T-helper 1 cell treated with Interleukin-12 subunit alpha and Interleukin-12 subunit beta and Interleukin-4 antibody, amounts not matched to agents 30 ng/mL and 1 ng/mL, for 36 hours (primary cell): ENCODE measurements at regions not wholly inside any gene's neighbourhood (a gene's known extent, or its start where the extent isn't known, plus 50 kb on each side); places are given as distances from the start of the nearest gene placed in this dataset.

Source experiments
- intact Hi-C: fragments of 100-400 bp; cut with micrococcal nuclease; formaldehyde crosslinking; loops from one replicate; pipeline ENCODE4 v1.15.1; 2024

DNA sequence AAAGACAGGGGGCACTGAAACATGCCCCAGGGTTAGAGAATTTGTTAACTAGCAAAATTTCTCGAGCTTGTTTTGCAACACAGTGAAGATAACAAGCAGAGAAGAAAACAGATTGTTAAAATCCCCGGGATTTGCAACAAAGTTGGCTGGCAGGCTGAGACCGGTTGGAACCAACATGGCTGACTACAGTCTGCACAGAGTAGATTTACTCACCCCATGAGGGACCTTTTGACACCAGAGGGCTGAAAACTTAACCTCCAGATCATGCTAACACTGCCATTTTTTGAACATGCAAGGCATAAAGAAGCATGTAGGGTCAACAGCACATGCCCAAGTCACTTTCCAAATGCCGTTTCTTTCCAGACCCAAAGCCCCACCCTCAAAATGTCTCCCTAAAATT lies 95.2 kb upstream of the TMEM26 start:
- intact Hi-C loops: no loop called here

DNA sequence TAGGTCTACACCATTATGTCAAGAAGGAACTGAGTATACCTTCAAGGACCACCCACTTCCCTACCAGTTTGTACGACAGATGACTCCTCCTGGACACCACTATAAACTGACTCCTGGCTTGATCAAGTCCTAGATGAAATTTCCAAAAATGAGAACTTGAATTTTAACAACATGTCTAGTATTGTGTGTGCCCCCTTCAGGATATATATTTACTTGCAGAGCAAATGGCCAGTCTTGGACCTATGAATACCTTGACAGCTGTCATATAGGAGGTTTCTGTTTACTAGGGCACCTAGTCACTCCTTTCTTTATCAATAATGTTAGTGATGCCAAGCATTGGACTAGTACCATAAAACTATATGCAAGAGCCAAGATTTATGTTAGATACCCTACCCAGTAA lies 94.1 kb upstream of the TMEM26 start:
- intact Hi-C loops: no loop called here

DNA sequence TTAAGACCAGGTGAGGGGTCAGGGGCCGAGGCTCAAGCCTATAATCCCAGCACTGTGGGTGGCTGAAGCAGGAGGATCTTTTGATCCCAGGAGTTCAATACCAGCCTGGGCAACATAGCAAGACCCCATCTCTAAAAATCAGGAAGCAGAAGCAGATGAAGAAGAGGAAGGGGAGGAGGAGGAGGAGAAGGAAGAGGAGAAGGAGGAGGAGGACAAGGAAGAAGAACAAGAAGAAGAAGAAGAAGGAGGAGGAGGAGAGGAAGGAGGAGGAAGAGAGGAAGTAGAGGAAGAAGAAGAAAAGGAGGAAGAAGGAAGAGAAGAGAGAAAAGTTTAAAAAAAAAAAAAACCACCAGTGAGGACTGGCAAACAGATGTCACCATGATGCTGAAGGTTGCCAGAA lies 92.0 kb upstream of the TMEM26 start:
- intact Hi-C loops: no loop called here

DNA sequence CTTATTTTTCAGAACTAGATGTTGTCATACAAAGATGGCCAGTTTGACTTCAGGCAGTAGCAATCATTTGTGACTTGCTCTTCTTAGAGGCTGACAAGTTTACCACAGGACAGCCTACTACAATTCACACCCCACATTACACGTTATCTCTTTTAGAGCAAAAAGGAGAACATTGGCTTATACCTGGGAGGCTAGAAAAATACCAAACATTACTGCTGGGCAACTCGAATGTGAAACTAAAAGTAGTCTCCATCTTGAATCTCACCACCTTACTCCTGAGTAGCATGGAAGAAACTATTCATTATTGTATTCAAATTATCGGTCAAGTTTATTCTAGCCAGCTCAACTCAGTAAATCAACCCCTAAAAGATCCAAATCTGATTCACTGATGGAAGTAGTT lies 90.7 kb upstream of the TMEM26 start:
- intact Hi-C loops: no loop called here

DNA sequence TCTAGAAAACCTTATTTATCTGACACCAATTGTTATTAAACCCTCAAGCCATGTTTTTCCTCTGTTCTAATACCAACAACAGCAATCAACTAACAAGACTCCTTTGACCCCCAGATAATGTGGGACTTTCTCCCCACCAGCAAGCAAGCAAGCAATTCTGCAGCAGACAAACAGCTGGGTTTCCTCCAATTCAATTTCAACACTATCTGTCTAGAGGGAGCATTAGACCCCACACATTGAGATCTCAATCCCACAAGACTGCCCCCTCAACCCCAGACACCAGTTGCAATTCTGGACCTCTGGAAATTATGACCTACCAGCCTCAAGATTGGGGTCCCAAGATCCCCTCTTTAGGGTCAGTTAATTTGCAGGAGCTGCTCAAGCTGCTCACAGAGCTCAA lies 89.4 kb upstream of the TMEM26 start:
- intact Hi-C loops: no loop called here

DNA sequence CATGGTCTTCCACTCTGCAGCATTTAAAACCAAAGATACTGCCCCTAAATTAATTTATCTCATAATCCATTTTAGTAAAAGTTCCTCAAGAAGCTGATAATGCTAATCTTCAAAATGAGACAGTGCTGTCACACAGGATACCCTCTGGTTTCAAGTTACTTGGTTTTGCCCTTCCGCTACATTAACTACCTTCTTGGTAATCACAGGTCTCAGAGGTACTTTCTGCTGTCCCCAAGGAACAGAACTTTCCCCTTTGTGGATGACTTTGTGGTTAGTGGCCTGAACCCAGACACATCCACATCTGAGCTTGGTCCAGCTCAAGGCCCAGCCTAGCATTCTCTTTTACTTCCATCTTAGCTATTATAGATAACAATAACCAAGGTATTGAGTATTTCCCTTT lies 88.8 kb upstream of the TMEM26 start:
- intact Hi-C loops: no loop called here

DNA sequence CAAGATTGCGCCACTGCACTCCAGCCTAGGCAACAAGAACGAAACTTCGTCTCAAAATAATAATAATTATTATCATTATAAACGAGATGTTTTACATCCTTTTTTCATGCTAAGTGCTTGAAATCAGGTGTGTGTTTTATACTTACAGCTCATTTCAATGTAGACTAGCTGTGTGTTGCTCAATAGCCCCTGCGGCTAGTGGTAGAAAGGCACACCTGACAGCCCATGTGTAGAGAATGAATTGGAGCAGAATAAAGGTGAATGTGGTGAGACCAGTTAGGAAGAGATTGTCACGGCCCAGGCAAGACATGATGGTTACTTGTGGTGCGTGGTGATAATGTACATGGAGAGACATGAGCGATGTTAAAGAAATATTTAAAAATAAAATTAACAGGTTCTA lies 86.7 kb upstream of the TMEM26 start:
- intact Hi-C loops: no loop called here

DNA sequence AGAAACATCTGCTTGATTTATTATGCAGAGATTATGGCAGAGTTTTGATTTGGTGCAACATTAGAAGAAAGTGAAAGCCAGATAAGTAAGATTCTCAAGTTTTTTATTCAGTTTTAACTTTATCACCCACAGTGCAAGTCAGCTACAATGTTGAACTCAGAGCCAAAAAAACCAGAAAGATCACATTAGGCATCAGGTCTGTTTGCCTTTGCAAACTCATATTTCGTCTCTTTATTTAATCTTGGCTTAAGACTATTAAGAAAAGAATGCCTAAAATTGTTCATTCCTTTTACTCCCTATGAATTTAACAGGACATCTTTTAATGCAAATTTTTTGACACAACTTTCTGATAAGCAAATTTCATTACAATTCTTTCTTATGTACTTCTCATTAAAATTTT lies 76.0 kb upstream of the TMEM26 start:
- intact Hi-C loops: no loop called here

DNA sequence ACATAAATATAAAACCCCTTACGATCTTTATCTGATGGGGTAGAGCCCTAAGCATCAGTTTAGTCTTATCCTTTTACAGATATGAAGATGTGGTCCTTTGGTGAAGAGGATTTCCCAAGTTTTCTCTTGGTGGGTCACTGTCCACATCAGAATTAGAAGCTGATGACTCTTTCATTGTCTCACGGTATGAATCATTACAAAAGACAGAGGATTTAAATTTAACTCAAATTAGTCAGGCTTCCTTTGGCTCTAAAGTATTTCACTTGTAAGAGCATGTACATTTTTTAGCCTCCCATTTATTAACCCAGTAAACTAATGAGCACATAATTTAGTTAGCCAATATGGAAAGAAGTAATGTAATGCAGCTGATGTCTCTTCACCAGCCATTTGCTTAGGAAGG lies 49.9 kb upstream of the TMEM26 start:
- intact Hi-C loops: no loop called here
